Epithelial cell of prostate (primary cell): ENCODE measurements at regions not wholly inside any gene's neighbourhood (a gene's known extent, or its start where the extent isn't known, plus 50 kb on each side); places are given as distances from the start of the nearest gene placed in this dataset.

ENCODE experiments used
- DNase-seq: peaks from one replicate; pipeline ENCODE4 v3.0.0-alpha.2; 2011; ENCODE audit warnings: low read depth, low spot score
- H3K27ac ChIP-seq: fragments of 450-650 bp; 2 replicates; pipeline ENCODE4 v1.5.1; 2017; ENCODE audit warnings: mild to moderate bottlenecking

DNA sequence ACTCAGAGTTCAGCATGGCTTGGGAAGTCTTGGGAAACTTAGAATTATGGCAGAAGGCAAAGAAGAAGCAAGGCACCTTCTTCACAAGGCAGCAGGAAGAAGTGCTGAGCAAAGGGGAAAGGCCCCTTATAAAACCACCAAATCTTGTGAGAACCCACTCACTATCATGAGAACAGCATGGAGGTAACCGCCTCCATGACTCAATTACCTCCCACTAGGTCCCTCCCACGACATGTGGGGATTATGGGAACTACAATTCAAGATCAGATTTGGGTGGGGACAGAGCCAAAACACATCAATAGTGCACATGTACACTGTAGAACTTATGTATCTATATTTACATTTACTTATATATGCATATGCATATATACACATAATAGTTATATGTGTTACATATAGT lies 565.3 kb upstream of the NR2F2 start:
- no peak for DNase-seq
- H3K27ac ChIP-seq: no peak overlapping the region

- DNase-seq: no peak
- H3K27ac ChIP-seq: no peak overlapping the region
Observed at GRCh38 chr15:95770196-95770595, 560.3 kb upstream of the NR2F2 start.

GRCh38 chr15:95772982-95773381 lies 557.5 kb upstream of the NR2F2 start:
- no peak for DNase-seq
- H3K27ac ChIP-seq: no peak overlapping the region

DNA sequence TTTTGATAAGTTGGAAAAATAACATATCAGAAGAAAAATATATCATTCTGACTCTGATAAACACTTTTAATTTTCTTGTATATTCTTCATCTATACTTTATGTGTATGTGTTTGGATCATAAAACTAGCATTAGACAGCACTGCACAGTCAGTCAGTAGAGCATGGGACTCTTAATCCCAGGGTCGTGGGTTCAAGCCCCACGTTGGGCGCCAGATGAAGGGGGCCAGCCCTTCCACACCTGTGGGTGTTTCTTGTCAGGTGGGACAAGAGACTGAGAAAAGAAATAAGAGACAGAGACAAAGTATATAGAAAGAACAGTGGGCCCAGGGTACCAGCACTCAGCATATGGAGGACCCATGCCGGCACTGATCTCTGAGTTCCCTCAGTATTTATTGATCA lies 546.0 kb upstream of the NR2F2 start:
- DNase-seq: no peak
- peak overlapping the region; percentile 58 for H3K27ac ChIP-seq

GRCh38 chr15:95785276-95785675 lies 545.2 kb upstream of the NR2F2 start:
- peak overlapping the region; percentile 58 for H3K27ac ChIP-seq
- peak; percentile 45 for DNase-seq

DNA sequence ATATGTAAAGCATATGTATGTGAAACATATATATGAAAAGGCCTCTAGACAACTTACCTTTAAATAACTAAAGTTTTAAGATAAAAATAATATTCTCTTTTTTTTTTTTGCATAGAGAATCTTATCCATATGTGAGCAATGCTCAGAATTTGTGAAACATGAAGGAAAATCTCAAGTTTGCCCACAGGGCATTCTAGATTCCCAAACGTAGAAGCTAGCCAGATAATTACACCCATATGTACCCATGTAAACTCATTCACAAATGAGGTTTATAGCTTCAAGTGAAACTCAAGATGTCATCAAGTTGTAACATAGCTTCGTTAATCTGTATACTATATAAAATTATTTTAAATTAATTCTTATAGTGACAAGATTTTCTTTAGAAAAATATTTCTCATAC lies 537.3 kb upstream of the NR2F2 start:
- DNase-seq: no peak
- H3K27ac ChIP-seq: no peak overlapping the region

GRCh38 chr15:95795386-95795785 lies 535.1 kb upstream of the NR2F2 start:
- DNase-seq: no peak
- H3K27ac ChIP-seq: no peak overlapping the region

DNA sequence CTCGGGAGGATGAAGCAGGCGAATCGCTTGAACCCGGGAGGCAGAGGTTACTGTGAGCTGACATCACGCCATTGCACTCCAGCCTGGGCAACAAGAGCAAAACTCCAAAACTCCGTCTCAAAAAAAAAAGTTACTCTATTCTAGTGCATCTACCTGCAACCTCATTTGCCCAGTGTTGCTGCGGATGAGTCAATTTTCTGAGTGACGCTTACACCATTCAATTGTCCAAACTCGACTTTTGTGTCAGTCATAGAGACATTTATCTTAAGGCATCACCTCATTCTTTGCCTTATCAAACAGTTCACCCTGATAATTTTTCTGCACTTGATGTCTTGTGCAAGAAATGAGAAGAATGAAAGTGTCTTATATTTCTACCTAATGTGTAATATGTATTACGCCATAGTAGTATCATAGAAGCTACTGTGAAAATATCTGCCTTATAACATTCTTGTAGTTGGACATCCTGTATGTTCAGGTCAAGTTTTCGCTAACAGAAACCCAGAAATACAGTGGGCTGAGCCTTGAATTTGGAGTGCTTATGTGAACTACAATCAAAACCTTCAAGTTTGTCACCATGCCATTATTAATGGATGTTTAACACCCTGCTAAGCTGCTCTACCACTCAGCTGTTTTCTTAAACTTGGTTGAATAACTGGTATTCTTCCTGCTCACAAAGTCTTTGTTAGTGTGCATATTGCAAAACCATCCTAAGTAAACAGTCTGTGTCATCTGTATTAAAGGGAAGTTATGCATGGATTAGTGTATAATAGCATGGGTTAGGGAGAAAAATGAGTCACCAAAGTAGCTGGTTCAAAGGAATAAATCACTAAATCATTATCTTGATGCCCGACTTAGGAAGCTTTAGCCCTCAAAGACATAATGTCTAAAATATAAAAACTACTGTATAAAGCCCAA lies 531.0 kb upstream of the NR2F2 start:
- DNase-seq: peak; percentile 84
- H3K27ac ChIP-seq: peak overlapping the region; percentile 53

DNA sequence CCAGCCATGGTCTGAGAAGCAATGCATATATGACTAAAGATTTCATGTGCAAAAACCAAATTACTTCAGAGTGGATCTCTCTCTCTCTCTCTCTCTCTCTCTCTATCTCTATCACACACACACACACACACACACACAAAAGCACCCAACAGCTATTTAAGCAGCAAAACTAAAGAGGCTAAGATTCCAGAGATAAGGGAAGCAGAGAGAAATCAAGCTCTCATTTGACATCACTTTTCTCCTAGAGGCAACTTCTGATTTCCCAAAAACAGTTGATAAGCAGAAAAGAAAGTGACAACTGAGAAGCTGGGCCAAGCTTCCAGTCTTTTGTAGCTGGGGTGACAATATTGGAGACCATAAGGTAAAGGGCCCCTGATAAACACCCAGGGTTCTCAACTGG lies 526.0 kb upstream of the NR2F2 start:
- no peak overlapping the region for H3K27ac ChIP-seq
- no peak for DNase-seq

GRCh38 chr15:95812491-95812890 lies 518.0 kb upstream of the NR2F2 start:
- DNase-seq: no peak
- no peak overlapping the region for H3K27ac ChIP-seq

- H3K27ac ChIP-seq: no peak overlapping the region
- DNase-seq: no peak
Observed at GRCh38 chr15:95814908-95815307, 515.6 kb upstream of the NR2F2 start.

- no peak for DNase-seq
- H3K27ac ChIP-seq: no peak overlapping the region
Observed at GRCh38 chr15:95816591-95816990, 513.9 kb upstream of the NR2F2 start.

GRCh38 chr15:95822961-95823360 lies 507.5 kb upstream of the NR2F2 start:
- H3K27ac ChIP-seq: no peak overlapping the region
- no peak for DNase-seq

DNA sequence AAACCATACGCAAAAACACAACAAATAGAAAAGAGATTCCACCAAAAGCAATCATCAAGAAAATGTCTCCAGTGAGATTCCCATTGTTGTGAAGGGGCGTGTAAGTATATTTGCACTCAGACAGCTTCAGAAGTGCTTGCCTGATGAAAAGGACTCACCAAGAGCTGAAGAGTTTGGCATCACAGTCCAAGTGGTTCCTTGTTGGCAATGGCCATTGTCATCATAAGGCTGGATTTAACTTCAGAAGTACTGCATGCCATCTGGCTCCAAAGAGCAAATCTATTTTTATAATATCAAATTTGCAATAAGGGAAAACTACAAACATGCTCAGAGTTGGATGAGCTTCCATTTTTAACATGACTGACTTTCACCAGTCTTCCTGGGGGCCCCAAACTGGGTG lies 505.3 kb upstream of the NR2F2 start:
- DNase-seq: no peak
- no peak overlapping the region for H3K27ac ChIP-seq

GRCh38 chr15:95825671-95826411 lies 504.7 kb upstream of the NR2F2 start:
- no peak overlapping the region for H3K27ac ChIP-seq
- no peak for DNase-seq

DNA sequence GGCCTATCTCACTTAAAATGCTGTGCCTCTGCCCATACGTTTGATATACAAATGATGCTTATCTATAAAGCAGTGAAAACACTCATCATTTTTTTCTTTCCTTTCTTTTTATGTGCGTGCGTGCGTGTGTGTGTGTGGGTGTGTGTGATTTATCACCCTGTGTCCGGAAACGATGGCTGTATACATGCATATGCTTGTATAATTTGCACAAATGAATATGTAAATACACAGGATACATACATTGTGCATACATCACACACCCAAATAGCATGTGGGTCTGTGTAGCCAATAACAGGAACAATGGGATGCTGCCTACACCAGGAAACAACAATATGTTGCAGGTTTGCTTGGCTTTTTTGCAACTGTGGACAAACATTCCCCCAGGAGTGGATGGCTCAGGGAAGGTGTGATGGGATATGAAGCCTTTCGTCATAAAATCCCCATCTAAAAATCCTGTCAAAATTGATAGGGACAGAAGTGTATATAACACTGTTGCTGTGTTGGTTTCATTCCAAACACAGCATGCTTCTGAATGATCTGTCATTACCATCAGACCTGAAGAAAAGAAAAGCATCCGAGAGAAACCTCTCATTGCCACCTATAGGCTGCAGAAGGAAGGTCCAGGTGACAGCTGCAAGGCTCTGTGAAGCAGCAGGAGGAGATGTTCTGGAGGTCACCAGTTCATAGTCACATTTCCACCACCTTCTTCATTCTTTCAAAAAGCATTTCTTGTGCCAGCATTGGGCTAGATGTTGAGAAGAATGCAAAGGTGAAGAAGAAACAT lies 503.9 kb upstream of the NR2F2 start:
- no peak overlapping the region for H3K27ac ChIP-seq
- DNase-seq: no peak

DNA sequence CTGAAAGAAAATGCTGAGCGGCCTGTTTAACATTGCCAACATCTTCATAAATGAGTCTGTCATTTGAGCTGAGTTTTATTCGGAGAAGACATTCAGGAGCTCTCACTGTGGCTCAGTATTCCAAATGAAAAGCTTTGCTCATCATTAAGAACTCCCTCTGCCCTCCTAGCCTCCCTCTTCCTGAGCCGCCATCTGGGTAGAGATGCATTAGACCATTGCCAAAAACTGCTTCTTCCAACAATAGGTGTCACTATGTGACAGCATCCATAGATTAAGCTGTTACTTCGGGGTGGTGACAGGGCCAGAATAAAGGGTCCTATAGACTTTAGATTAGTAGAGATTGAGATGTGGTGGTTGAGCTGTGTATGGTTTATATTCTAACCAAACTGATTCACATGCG lies 501.4 kb upstream of the NR2F2 start:
- DNase-seq: no peak

DNA sequence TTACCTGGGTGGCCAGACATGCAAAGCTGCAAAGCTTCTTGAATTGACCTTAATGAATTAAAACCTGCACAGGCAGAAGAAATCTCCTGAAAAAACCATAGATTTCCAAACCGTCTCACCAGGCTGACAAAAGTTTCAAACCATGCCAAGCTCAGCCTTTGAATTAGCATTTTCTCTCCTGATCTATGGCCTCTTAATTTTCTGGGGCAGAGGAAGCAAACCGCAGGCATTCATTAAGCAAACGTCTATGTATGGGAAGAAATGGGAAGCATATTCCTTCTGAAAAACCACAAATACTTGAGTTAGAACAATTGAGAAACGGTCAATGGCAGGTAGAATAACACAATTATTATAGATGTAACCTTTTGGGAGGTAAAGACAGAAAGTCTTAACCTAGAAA lies 500.2 kb upstream of the NR2F2 start:
- DNase-seq: no peak
- H3K27ac ChIP-seq: no peak overlapping the region

More for the DNA sequence above, 501.4 kb upstream of the NR2F2 start:
- H3K27ac ChIP-seq: no peak overlapping the region

DNA sequence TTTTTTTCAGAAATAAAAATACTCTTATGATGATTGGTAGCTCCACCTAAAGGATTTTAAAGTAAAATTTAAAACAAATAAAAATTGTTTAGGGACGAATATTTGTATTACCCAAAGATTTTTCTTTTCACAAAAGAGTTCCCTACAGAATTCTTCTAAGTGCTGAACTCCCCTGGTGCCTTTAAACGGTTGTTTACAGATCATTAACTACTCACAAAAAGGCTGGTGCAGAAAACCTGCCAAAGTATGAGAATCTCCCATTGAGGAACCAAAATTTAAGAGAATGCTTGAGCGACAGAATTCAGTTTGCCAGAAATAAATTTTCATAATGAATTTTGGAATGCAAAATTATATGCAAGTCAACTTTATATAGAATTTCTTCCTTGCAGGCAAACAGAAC lies 497.8 kb upstream of the NR2F2 start:
- DNase-seq: no peak
- H3K27ac ChIP-seq: no peak overlapping the region

DNA sequence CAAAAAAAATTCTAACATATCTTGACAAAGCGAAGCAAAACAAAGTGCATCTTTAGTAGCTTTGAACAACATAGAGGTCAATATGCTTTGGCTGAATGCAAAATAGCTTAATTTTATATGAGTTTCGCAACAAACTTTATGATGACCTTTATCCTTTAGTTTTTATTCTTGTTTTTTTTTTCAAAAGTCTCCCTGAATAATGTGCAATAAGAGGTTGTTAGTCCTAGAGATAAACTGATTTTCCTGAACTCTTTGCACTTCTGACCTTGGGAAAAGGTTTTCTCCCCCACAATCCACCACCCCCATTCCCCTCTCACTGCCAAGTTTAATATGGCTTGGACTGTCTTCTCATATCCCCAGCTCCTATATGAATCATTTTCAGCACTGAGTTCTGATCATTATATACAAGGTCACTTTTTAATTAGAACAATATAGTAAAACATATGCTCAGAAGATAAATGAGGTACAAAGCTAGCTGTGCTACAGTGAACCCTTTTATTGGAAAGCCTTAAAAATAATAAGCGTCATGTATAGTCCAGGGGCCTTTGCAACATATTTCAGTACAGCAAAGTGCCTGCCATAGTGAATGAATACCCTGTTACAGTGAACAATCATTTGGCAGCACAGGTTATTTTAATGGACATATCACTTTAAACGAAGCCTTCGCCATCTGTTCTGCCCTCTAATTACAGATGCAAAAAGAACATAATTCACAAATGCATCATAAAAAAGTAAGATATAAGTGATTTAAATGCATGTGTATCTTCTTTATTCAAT lies 496.3 kb upstream of the NR2F2 start:
- no peak for DNase-seq

More for the DNA sequence above, 496.3 kb upstream of the NR2F2 start:
- no peak overlapping the region for H3K27ac ChIP-seq
